NCI-H748 (cell line): ENCODE measurements at regions not wholly inside any gene's neighbourhood (a gene's known extent, or its start where the extent isn't known, plus 50 kb on each side); places are given as distances from the start of the nearest gene placed in this dataset.

ENCODE experiments used
- DNase-seq: peaks from one replicate; lab custom pipeline; 2025; ENCODE audit not compliant: unreplicated experiment; lab: John Stamatoyannopoulos, UW

DNA sequence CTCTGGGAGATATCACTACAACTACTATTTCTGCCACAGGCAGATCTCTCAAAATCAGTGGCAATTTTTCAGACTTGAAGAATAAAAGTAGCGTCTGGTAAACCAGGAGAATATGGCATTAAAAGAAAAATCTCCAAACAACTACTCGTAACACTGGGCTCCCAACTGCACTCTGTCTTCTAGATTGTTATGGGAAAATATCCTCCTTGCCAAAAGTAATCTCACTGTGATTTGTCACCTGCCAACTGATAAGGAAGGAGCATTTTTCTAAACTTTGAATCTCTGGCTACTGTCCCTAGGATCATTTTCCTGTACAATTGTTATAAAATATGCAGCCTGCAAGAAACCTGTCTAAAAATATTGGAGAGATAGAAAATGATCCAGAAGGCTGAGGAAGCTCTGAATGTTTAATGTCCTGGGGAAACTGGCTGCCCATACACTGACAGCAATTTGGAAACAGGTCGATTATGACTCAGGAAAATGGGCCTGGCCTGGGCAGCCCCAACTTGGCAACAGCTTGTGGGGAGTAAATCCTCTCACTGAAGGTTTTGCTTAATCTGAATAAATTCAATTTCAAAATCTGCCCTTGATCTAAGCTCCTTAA, 90.5 kb upstream of the DBX1 start:
- no peak for DNase-seq

DNA sequence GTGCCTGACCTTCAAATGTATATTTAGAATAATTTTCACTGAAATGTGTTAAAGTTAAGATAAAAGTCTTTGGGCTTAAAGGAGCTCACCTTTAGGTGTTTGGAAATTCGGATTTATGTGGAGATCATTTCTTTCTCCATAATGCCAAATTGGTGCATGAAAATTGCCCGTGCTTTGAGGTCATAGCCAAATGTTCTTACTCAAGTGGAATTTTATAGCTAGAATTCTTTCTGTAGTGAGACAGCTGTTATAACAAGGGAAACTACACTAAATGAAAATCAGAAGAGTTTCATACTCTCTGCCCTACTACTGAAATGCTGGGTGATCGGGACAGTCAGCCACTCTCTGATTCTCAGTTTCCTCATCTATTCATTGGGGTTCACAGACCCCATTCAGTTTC, 89.5 kb upstream of the DBX1 start:
- DNase-seq: no peak

DNA sequence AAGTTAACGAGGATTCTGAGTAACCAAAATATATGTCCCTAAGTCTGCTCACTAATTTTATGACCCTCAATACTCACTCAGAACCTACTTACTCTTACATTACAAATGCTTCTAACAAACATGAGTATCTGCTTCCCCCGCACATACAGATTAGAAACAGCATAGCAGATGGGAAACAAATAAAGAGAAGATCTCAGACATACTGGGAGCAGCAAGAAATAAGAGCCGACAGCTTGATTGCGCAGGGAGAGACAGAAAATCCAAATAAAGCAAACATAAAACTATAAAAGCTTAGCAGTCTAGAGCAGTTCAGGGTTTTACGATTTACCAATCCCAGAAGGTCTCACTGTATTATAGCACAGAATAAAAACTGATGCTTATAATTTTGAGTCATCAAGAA, 89.1 kb upstream of the DBX1 start:
- no peak for DNase-seq

DNA sequence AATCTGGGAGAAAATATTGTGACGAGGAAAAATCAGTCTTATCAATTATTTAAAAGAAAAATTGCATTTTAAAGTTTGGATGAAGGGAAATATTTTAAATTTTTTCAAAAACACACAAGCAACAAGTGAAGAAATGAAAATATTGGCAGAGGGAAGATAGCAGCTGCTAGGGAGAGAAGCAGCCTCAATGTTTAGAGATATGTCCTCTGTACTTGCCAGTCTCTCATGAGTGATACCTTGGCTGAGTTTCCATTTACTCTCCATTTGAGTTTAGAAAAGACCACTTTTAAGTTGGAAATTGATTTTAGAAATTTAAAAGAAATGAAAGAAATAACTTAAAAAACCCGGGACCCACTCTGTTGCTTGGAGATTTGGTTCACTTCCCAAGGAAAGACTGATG, 88.6 kb upstream of the DBX1 start:
- DNase-seq: no peak

DNA sequence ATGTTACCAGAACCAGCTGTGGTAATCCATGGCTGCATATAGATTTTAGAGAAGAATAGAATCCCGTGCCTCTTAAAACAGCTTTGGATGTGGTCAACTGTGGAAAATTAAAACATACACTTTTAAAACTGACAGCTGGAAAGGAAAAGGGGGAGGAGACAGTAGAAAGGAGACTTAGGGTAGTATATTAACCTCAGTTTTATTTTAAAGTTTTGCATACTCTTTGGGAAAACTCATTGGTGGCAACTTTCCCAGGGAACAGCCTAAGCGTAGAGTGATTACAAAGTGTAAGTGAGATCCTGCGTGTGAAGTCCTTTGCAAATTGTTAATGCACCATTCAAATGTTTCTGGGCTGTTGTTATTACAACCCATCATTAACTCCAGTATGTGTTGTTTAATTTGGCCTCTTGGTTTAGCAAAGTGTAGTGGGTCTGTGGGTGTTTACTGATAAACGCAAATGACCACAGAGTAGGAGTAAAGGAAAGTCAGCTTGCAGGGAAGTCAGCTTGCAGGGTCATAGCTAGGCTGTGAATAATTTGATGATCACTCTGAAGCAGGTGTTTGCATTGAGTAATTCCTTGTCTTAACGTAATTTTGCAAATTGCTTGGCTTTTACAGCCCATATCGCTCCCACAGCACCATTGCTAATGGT, 88.0 kb upstream of the DBX1 start:
- peak; percentile 47 for DNase-seq

DNA sequence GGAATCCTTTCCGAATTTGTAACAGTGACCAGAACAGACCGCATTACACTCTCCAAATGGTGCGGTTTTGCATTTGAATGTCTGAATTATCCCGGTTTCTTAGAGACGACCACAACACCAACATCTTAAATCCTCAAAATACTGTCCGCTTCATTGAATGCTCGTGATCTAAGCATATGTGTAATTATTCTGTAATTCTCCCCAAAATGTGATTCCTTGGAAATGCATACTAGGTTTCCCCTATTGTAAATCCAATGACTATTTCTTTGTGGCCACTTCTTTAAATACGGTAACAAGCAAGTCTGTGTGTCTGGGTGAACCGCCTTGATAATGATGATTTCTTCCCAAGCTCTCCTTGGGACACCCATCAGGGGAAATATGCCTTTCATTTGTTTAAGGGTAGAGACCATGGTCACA, 87.3 kb upstream of the DBX1 start:
- DNase-seq: no peak

DNA sequence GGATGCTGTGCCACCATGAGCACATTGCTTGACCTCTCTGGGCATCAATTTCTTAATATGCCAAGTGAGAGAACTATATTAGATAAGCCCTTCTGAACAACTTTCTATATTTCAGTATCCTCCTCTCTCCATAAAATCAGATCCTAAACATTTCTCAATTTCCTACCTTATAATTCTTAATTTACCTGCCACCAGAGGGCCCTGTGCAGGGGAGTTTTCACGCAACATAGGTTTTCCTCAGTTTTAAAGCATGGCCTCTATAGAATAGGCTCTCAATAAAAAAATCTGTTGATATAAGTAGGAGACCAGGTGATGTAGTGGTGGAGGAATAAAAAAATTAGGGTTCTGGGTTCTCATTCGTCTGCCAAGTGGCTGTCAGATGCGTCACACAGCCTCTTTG, 83.7 kb upstream of the DBX1 start:
- no peak for DNase-seq

DNA sequence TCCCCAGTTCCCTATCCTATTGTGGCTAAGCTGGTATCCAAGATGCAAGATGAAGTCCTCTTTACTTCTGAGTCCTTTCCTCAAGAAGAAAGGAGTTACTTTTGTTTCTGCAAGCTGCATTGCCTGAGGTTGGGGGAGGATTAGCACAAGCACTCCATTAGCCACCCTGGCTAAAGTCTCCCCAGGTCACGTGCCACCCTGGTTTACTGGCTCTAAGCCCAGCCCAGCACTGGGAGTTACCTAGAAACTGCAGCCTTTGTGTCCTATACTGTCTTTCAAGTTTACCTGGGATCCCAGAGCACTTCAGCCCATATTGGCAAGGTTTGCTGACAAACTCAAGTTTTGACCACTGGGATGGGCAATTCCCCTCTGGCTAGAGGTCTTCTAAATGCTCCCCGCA, 78.4 kb upstream of the DBX1 start:
- peak; percentile 8 for DNase-seq

DNA sequence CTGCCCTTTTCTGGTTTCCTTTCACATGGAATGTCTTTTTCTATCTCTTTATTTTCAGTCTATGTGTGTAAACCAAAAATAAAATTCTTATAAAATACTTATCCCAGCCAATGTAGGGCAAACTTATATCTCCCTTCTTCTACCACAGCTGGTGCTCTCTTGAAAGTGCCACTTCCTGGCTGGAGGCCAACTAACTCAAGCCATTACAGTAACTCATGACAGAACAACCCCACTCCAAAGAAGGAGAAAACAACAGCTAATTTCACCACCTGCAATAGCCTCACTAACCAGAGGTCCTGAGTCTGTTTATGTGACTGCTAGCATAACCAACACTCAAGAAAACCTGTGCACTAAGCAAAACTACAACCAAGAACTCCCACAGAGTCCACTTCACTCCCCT, 74.9 kb upstream of the DBX1 start:
- no peak for DNase-seq

DNA sequence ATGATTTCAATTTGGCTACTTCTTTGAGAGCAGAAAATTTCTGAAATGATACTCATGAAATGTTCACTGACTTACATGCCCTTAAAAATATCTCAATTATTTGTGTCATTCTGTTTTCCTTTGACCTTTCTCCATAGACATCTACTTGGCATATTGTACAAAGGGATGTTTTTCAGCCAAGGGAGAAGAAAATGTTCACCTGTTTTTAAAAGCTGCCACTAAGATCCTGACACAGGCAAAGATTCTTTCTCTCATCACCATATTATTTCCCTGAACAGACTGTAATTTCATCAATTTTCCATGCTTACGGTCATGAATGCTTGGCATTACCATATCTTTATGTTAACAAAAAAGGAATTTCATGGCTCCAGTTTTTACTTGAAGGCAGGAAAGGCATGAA, 67.4 kb upstream of the DBX1 start:
- DNase-seq: no peak

DNA sequence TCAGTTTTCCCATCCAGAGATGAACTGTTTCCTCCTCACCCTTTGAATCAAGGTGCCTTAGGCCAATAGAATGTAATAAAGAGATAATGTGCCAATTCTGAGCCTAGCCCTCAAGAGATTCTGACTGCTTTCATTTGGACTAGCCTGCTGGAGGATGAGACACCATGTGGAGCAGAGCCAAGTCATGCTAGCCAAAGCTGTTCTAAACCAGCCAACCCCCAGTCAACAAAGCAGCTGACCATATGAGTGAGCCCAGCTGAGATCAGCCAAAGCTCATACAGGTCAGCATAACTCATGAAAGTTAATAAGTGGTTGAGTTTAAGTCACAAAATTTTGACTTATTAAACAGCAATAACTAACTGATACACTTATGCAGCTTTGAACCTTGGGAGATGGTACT, 66.7 kb upstream of the DBX1 start:
- DNase-seq: no peak

DNA sequence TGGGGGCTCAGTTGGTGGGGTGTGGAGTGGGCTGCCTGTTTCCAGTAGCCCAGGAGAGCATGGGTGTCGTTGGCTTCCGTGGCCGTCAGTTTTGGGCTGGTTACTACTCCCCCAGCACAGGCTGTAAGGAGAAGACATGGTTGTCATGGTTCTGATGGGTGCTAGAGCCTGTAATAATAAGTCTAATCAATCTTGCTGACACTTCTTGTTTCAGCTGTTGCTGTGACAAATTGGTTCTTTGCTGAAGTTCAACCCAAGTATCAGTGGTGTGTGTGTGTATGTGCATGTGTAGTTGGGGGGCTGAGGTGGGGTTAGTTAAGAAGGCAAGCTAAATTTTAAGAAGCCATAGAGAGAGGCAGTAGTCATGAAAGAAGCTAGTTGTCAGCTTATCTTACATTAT, 61.3 kb upstream of the DBX1 start:
- DNase-seq: no peak

DNA sequence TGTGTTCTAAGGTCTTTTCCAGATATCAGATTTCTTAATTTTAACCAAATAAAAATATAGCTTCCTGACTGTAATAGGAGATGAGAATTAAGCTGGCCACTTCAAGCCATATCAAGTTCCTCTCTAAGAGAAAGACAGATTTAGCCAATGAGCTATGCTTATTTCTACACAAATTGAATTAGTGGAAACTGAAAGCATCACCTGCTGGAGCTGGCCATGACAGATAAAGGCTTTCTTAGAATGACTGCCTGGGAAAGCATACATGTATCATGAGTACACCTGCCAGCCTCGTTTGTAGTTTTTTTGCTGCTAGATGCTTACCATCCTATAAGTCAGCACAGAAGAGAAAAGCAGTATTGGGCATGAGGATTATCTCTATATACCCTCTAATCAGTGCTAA, 53.5 kb upstream of the DBX1 start:
- DNase-seq: peak; percentile 24

DNA sequence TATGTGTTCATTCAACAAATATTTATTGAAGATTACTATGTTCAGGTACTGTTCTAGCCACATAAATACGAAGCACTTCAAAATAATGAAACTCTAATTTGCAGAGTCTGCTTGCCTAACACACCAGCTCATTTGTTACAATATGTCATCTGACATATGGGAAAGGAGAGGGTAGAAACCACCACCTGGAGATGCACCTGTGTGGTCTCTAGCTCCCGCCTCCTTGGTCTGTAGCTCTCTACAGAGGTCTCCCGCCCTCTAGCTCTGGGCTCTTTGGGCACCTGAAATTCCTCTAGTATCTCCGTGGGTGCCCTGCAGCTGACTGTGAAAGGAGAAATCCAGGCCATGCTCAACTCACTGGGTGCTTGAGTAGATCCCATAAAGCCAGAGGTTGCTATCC, 51.4 kb upstream of the DBX1 start:
- DNase-seq: no peak
